H9 (cell line): ENCODE measurements at regions not wholly inside any gene's neighbourhood (a gene's known extent, or its start where the extent isn't known, plus 50 kb on each side); places are given as distances from the start of the nearest gene placed in this dataset.
A peak's percentile ranks its signal among the peaks of the same experiment; 100 is the strongest.

Experiments used
- DNase-seq: peaks from one replicate; pipeline ENCODE4 v3.0.0-alpha.2; 2017
- H2AFZ ChIP-seq: one replicate; pipeline ENCODE4 v1.6.1; 2013; ENCODE audit warnings: mild to moderate bottlenecking, low read length, control low read depth, moderate library complexity
- H2AK5ac ChIP-seq: 2 replicates; pipeline ENCODE4 v1.6.1; 2013; ENCODE audit warnings: low read length, control low read depth, mixed read lengths; ENCODE audit not compliant: insufficient read length
- H2BK120ac ChIP-seq: one replicate; pipeline ENCODE4 v1.6.1; 2013; ENCODE audit warnings: low read depth, mild to moderate bottlenecking, low read length, control low read depth, inconsistent platforms; ENCODE audit not compliant: poor library complexity, severe bottlenecking
- H2BK12ac ChIP-seq: 2 replicates; pipeline ENCODE4 v1.6.1; 2013; ENCODE audit warnings: low read length, control low read depth, mixed read lengths, low read depth; ENCODE audit not compliant: insufficient read length
- H2BK15ac ChIP-seq: 2 replicates; pipeline ENCODE4 v1.6.1; 2013; ENCODE audit warnings: low read depth, low read length, control low read depth
- H2BK20ac ChIP-seq: one replicate; pipeline ENCODE4 v1.6.1; 2013; ENCODE audit warnings: low read depth, mild to moderate bottlenecking, low read length, control low read depth, inconsistent platforms; ENCODE audit not compliant: poor library complexity, severe bottlenecking
- H2BK5ac ChIP-seq: 2 replicates; pipeline ENCODE4 v1.6.1; 2013; ENCODE audit warnings: low read length, control low read depth, mixed read lengths; ENCODE audit not compliant: insufficient read length
- H3K14ac ChIP-seq: 2 replicates; pipeline ENCODE4 v1.6.1; 2013; ENCODE audit warnings: low read length, control low read depth; ENCODE audit not compliant: insufficient read depth
- H3K18ac ChIP-seq: 2 replicates; pipeline ENCODE4 v1.6.1; 2013; ENCODE audit warnings: low read depth, mild to moderate bottlenecking, mixed read lengths, low read length, control low read depth; ENCODE audit not compliant: insufficient read length
- H3K23ac ChIP-seq: 2 replicates; pipeline ENCODE4 v1.6.1; 2013; ENCODE audit warnings: low read length, control low read depth, mixed read lengths, low read depth; ENCODE audit not compliant: insufficient read length
- H3K23me2 ChIP-seq: 2 replicates; pipeline ENCODE4 v1.6.1; 2013; ENCODE audit warnings: low read depth, mild to moderate bottlenecking, mixed read lengths, low read length, control low read depth; ENCODE audit not compliant: insufficient read length, poor library complexity, severe bottlenecking
- H3K27ac ChIP-seq: 2 replicates; pipeline ENCODE4 v1.5.1; 2013; ENCODE audit warnings: low read length, control low read depth, mixed read lengths, low read depth; ENCODE audit not compliant: insufficient read length
- H3K27me3 ChIP-seq: 2 replicates; pipeline ENCODE4 v1.6.1; 2013; ENCODE audit warnings: low read length, control low read depth, inconsistent platforms; ENCODE audit not compliant: insufficient read depth
- H3K4ac ChIP-seq: 2 replicates; pipeline ENCODE4 v1.6.1; 2013; ENCODE audit warnings: low read depth, mild to moderate bottlenecking, control low read depth, inconsistent platforms, low read length, moderate library complexity
- H3K4me1 ChIP-seq: 2 replicates; pipeline ENCODE4 v1.6.1; 2013; ENCODE audit warnings: low read length, control low read depth, inconsistent platforms; ENCODE audit not compliant: insufficient read depth
- H3K4me2 ChIP-seq: 2 replicates; pipeline ENCODE4 v1.6.1; 2013; ENCODE audit warnings: low read length, control low read depth, mixed read lengths; ENCODE audit not compliant: insufficient read length, insufficient read depth
- H3K56ac ChIP-seq: 2 replicates; pipeline ENCODE4 v1.6.1; 2013; ENCODE audit warnings: low read depth, mild to moderate bottlenecking, mixed read lengths, low read length, control low read depth; ENCODE audit not compliant: insufficient read length
- H3K79me1 ChIP-seq: 2 replicates; pipeline ENCODE4 v1.6.1; 2013; ENCODE audit warnings: low read depth, mild to moderate bottlenecking, moderate library complexity, low read length, control low read depth, inconsistent platforms; ENCODE audit not compliant: insufficient read depth, poor library complexity, severe bottlenecking
- H3K79me2 ChIP-seq: 2 replicates; pipeline ENCODE4 v1.6.1; 2013; ENCODE audit warnings: low read length, control low read depth, inconsistent platforms; ENCODE audit not compliant: insufficient read depth
- H3K9ac ChIP-seq: 2 replicates; pipeline ENCODE4 v1.6.1; 2013; ENCODE audit warnings: low read length, control low read depth, mixed read lengths; ENCODE audit not compliant: insufficient read length; ENCODE audit errors: extremely low read depth
- H3K9me3 ChIP-seq: one replicate; pipeline ENCODE4 v1.6.1; 2013; ENCODE audit warnings: low read depth, low read length, inconsistent platforms; ENCODE audit not compliant: control insufficient read depth
- H3T11ph ChIP-seq: one replicate; pipeline ENCODE4 v1.6.1; 2013; ENCODE audit warnings: mild to moderate bottlenecking, low read length, control low read depth, inconsistent platforms
- H4K20me1 ChIP-seq: one replicate; pipeline ENCODE4 v1.6.1; 2013; ENCODE audit not compliant: control insufficient read depth, insufficient read length, insufficient read depth
- H4K5ac ChIP-seq: 2 replicates; pipeline ENCODE4 v1.6.1; 2013; ENCODE audit warnings: low read depth, mild to moderate bottlenecking, mixed read lengths, low read length, control low read depth; ENCODE audit not compliant: insufficient read length
- H4K8ac ChIP-seq: replicated peaks from 2 replicates; pipeline ENCODE4 v1.6.1; 2013; ENCODE audit warnings: low read length, control low read depth, mixed read lengths, low read depth; ENCODE audit not compliant: insufficient read length
- H4K91ac ChIP-seq: 2 replicates; pipeline ENCODE4 v1.6.1; 2013; ENCODE audit warnings: low read depth, mild to moderate bottlenecking, moderate library complexity, mixed read lengths, low read length, control low read depth; ENCODE audit not compliant: insufficient read length
- H3K27ac Mint-ChIP-seq, 3 experiments: 2 replicates in 2 of 3; 3 replicates in 1 of 3; pipeline ENCODE4 v1.8.0; 2020 to 2021; ENCODE audit warnings: mixed read lengths in 3 of 3, mild to moderate bottlenecking in 1 of 3, moderate library complexity in 1 of 3
- H3K27me3 Mint-ChIP-seq: 2 replicates; pipeline ENCODE4 v1.8.0; 2021; ENCODE audit warnings: low read depth, mild to moderate bottlenecking, moderate library complexity, mixed read lengths
- H3K36me3 Mint-ChIP-seq, 3 experiments: 2 replicates in 2 of 3; 3 replicates in 1 of 3; pipeline ENCODE4 v1.8.0; 2020 to 2021; ENCODE audit warnings: low read depth in 3 of 3, mixed read lengths in 3 of 3; ENCODE audit not compliant: insufficient read depth in 1 of 3
- H3K4me1 Mint-ChIP-seq, 2 experiments: 2 replicates each; pipeline ENCODE4 v1.8.0; 2020; ENCODE audit warnings: mixed read lengths in 2 of 2
- H3K4me3 Mint-ChIP-seq, 2 experiments: 2 replicates in 1 of 2; 3 replicates in 1 of 2; pipeline ENCODE4 v1.8.0; 2020 to 2021; ENCODE audit warnings: mild to moderate bottlenecking in 2 of 2, mixed read lengths in 2 of 2, moderate library complexity in 1 of 2
- H3K9me3 Mint-ChIP-seq, 2 experiments: 2 replicates in 1 of 2; 3 replicates in 1 of 2; pipeline ENCODE4 v1.8.0; 2020; ENCODE audit warnings: mild to moderate bottlenecking in 2 of 2, mixed read lengths in 2 of 2, moderate library complexity in 1 of 2
- CTCF ChIP-seq: fragments of 200-600 bp; sonication (generic); conservative IDR thresholded peaks from 3 replicates; pipeline ENCODE4 v1.8.0; 2021; ENCODE audit warnings: antibody characterized with exemption, mild to moderate bottlenecking
- WGBS: extraction: QIAGEN DNeasy Blood & Tissue Kit; methylation state at CpG from one replicate; pipeline ENCODE4 v1.1.7; 2013; ENCODE audit warnings: missing lambda C conversion rate, low lambda C conversion rate, mixed read lengths; ENCODE audit not compliant: insufficient read length; ENCODE audit errors: extremely low coverage; 5-methylcytosine and 5-hydroxymethylcytosine counted together

- Histone ChIP-seq H3K4me1 (no peaks in the 10 kb centered on the region), H2BK20ac (no peak overlapping the region), H3K9me3 (no peaks in the 10 kb centered on the region), H2BK12ac (no peak overlapping the region), H3K4me2 (no peak overlapping the region), H3K4ac (no peak overlapping the region), H2AFZ (no peak overlapping the region), H2AK5ac (no peak overlapping the region), H3K23me2 (no peaks in the 10 kb centered on the region), H2BK15ac (no peak overlapping the region), H3K23ac (no peak overlapping the region), H4K5ac (no peak overlapping the region), H4K8ac (no peak overlapping the region), H4K20me1 (no peaks in the 10 kb centered on the region), H3K56ac (no peak overlapping the region), H3K27ac (no peak overlapping the region), H3K14ac (no peak overlapping the region), H3K27me3 (no peaks in the 10 kb centered on the region), H2BK120ac (no peak overlapping the region), H3T11ph (no peak overlapping the region), H3K9ac (no peak overlapping the region), H4K91ac (no peak overlapping the region), H2BK5ac (no peak overlapping the region), H3K18ac (no peak overlapping the region), H3K79me2 (no peaks in the 10 kb centered on the region), H3K79me1 (no peaks in the 10 kb centered on the region)
- peaks cover 9 to 10% of the 10 kb centered on the region in 2 experiments for H3K4me1 Mint-ChIP-seq
- H3K27me3 Mint-ChIP-seq: peaks cover 3% of the 10 kb centered on the region; the same call in 1 of the 2 replicates
- H3K27ac Mint-ChIP-seq: peak overlapping the region in 1 of 3 experiments; percentile 66; a peak in 2 of 7 replicates
- no peak overlapping the region for H3K4me3 Mint-ChIP-seq
- no peaks in the 10 kb centered on the region; a peak in 2 of 7 replicates for H3K36me3 Mint-ChIP-seq
- no peak for TF ChIP-seq CTCF
- DNase-seq: no peak
- WGBS: no CpG with 5 or more reads among the region's 6 CpGs
- H3K9me3 Mint-ChIP-seq: peaks cover 2 to 4% of the 10 kb centered on the region in 2 experiments; a peak in 3 of 5 replicates
Measured at GRCh38 chr2:128988967-128989366, 670.3 kb upstream of the HS6ST1 start.
